ENCODE measurements at regions not wholly inside any gene's neighbourhood (a gene's known extent, or its start where the extent isn't known, plus 50 kb on each side); places are given as distances from the start of the nearest gene placed in this dataset.

GRCh38 chr5:15344954-15345353 lies 155.0 kb upstream of the FBXL7 start:
- DNase-seq, result no peak
- TF ChIP-seq GATA1 (IDR thresholded peaks at IDR 0.05; ENCODE audit: low read depth, low read length) (no peak), POLR2A (IDR thresholded peaks at IDR 0.05; ENCODE audit: low read length) (no peak)

GRCh38 chr5:15338546-15338945 lies 161.4 kb upstream of the FBXL7 start:
- no peak for TF ChIP-seq POLR2A (IDR thresholded peaks at IDR 0.05; ENCODE audit: low read length)
- TF ChIP-seq GATA1 (IDR thresholded peaks at IDR 0.05; ENCODE audit: low read depth, low read length), result no peak
- no peak for DNase-seq

GRCh38 chr5:15334551-15335266 lies 165.3 kb upstream of the FBXL7 start:
- TF ChIP-seq GATA1 (IDR thresholded peaks at IDR 0.05; ENCODE audit: low read depth, low read length), result no peak
- no peak for TF ChIP-seq POLR2A (IDR thresholded peaks at IDR 0.05; ENCODE audit: low read length)
- no peak for DNase-seq

GRCh38 chr5:15333091-15333490 lies 166.9 kb upstream of the FBXL7 start:
- no peak for TF ChIP-seq GATA1 (IDR thresholded peaks at IDR 0.05; ENCODE audit: low read depth, low read length)
- no peak for DNase-seq

DNA sequence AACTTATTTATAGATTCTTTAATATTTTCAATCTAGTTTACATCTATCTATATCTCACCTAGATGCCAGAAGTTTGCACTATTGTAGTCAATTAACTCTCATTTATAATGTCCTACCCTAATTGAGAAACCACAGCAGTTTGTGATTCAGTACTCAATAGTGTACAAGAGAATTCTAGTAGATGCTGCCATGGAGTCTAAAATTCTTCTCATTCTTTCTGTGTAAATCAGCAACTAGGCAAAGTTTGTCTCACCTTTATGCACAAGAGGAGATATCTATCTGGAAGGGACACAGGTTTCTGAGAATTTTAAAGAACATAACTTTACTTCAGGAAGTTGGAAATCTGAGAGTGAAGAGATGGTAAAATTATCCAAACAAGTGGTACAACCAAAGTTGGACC lies 173.0 kb upstream of the FBXL7 start:
- TF ChIP-seq GATA1 (IDR thresholded peaks at IDR 0.05; ENCODE audit: low read depth, low read length) (no peak), POLR2A (IDR thresholded peaks at IDR 0.05; ENCODE audit: low read length) (no peak)
- no peak for DNase-seq

DNA sequence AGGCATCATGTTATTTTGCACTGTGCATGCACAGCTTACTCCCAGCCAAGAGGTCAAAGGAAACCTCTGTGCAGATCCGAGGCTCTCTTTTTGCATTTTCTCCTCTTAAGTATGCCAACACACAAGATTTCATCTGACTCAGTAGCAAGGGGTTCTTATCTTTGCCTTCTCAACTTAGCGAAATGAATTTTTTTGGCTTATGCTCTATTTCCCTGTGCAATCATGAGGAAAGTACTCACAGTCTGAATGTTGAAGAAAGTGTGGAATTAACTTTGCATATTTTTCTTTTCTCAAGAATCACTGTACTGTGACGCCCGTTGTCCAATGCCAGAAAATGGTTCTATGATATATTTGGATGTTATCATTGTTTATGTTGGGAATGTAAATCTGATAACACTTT lies 173.5 kb upstream of the FBXL7 start:
- TF ChIP-seq POLR2A (IDR thresholded peaks at IDR 0.05; ENCODE audit: low read length), result no peak
- TF ChIP-seq GATA1 (IDR thresholded peaks at IDR 0.05; ENCODE audit: low read depth, low read length), result no peak
- no peak for DNase-seq

DNA sequence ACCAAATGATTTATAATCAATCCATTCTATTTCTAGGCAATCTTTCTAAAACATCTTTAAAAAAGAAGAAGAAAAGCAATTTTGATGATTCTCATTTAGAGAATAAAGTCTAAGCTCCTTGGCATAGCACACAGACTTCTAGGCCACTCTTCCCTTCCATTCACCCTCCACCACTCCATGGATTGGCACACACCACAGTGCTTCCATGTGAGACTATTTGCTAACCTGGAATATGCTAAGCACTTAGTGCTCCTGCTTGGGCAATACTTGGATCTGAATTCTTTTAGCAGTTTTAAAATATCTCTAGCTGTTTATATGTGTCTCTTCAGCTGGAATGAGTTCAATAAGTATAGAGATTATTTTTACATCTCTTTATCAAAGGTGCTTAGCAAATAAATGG lies 177.6 kb upstream of the FBXL7 start:
- TF ChIP-seq GATA1 (IDR thresholded peaks at IDR 0.05; ENCODE audit: low read depth, low read length) (no peak), POLR2A (IDR thresholded peaks at IDR 0.05; ENCODE audit: low read length) (no peak)
- no peak for DNase-seq

GRCh38 chr5:15321776-15322175 lies 178.2 kb upstream of the FBXL7 start:
- DNase-seq, result no peak
- TF ChIP-seq POLR2A (IDR thresholded peaks at IDR 0.05; ENCODE audit: low read length) (no peak), GATA1 (IDR thresholded peaks at IDR 0.05; ENCODE audit: low read depth, low read length) (no peak)

DNA sequence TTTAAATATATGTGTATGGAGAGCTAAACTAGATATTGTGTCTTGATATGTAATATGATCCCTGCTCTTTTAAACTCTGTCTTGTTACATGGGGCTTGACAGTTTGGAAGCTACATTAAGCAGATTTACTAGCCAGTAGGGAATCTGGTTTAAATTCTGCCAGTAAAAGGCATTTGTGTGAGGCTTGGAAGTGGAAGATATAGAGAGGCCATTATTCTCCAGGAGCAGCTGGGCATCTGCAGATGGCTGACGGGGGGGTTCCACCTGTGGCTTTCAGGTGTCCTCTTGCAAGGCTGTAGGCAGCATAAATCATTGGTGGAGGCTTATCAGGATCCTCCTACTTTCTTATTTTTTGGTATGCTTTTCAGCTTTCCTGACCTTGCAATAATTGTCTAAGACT lies 179.1 kb upstream of the FBXL7 start:
- TF ChIP-seq GATA1 (IDR thresholded peaks at IDR 0.05; ENCODE audit: low read depth, low read length), result no peak
- no peak for DNase-seq

- DNase-seq, result no peak
- no peak for TF ChIP-seq POLR2A (IDR thresholded peaks at IDR 0.05; ENCODE audit: low read length)
- TF ChIP-seq GATA1 (IDR thresholded peaks at IDR 0.05; ENCODE audit: low read depth, low read length), result no peak
Measured at GRCh38 chr5:15304914-15305834, 194.8 kb upstream of the FBXL7 start.

GRCh38 chr5:15304066-15304731 lies 195.8 kb upstream of the FBXL7 start:
- no peak for DNase-seq
- TF ChIP-seq POLR2A (IDR thresholded peaks at IDR 0.05; ENCODE audit: low read length) (no peak), GATA1 (IDR thresholded peaks at IDR 0.05; ENCODE audit: low read depth, low read length) (no peak)

- DNase-seq, result no peak
- no peak for TF ChIP-seq POLR2A (IDR thresholded peaks at IDR 0.05; ENCODE audit: low read length)
- no peak for TF ChIP-seq GATA1 (IDR thresholded peaks at IDR 0.05; ENCODE audit: low read depth, low read length)
Measured at GRCh38 chr5:15300141-15300540, 199.8 kb upstream of the FBXL7 start.

DNA sequence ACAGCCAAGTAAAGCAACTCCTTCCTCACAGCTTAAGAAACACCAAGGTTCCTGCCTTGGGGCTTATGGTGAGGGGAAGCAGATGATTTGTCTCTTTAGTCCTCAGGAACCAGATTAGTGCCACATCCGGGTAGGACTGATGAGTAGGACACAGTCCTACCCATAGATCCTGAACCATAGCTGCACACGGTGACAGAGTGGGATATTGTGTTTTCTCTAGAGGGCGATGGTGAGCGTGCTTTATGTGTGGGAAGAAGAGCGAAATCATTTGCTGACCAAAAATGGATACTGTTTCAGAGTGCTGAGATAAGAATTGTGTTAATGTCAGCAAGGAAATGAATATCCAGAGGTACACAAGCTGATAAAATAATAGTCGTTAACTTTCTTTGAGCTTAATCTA lies 209.0 kb upstream of the FBXL7 start:
- TF ChIP-seq GATA1 (IDR thresholded peaks at IDR 0.05; ENCODE audit: low read depth, low read length), result no peak
- TF ChIP-seq POLR2A (IDR thresholded peaks at IDR 0.05; ENCODE audit: low read length), result no peak
- no peak for DNase-seq

- no peak for TF ChIP-seq GATA1 (IDR thresholded peaks at IDR 0.05; ENCODE audit: low read depth, low read length)
- no peak for TF ChIP-seq POLR2A (IDR thresholded peaks at IDR 0.05; ENCODE audit: low read length)
- DNase-seq, result no peak
Measured at GRCh38 chr5:15286650-15287049, 213.3 kb upstream of the FBXL7 start.
